22Rv1 (cell line): ENCODE measurements at regions not wholly inside any gene's neighbourhood (a gene's known extent, or its start where the extent isn't known, plus 50 kb on each side); places are given as distances from the start of the nearest gene placed in this dataset.

Experiments used
- ZFX ChIP-seq: fragments of 450-650 bp; IDR thresholded peaks from 2 replicates; pipeline ENCODE4 v1.6.1; 2017; ENCODE audit warnings: antibody characterized with exemption, borderline replicate concordance
- TF ChIP-seq, protein P1 (sequence below): fragments of 450-650 bp; IDR thresholded peaks from 2 replicates; pipeline ENCODE4 v1.5.1; 2017; ENCODE audit warnings: mild to moderate bottlenecking

DNA sequence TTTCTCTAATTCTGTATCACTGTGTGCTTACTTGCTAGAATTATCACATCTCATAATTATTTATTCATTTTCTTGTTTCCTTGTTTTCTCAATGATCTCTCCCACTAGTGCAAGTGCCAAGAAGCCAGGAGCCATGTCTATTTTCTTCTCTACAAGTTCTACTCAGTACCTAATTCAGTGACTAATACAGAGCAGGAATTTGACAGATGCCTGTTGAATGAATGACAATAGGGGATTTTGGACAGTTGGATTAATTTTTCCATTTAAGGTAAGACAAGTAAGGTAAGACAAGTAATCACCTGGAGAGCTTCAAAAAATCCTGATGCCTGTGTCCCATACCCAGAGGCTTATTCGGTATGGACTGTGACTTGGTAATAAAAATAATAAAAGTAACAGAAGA is 81.0 kb downstream of the EDN1 start:
- TF ChIP-seq, protein P1, sequence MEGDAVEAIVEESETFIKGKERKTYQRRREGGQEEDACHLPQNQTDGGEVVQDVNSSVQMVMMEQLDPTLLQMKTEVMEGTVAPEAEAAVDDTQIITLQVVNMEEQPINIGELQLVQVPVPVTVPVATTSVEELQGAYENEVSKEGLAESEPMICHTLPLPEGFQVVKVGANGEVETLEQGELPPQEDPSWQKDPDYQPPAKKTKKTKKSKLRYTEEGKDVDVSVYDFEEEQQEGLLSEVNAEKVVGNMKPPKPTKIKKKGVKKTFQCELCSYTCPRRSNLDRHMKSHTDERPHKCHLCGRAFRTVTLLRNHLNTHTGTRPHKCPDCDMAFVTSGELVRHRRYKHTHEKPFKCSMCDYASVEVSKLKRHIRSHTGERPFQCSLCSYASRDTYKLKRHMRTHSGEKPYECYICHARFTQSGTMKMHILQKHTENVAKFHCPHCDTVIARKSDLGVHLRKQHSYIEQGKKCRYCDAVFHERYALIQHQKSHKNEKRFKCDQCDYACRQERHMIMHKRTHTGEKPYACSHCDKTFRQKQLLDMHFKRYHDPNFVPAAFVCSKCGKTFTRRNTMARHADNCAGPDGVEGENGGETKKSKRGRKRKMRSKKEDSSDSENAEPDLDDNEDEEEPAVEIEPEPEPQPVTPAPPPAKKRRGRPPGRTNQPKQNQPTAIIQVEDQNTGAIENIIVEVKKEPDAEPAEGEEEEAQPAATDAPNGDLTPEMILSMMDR = no peak
- TF ChIP-seq ZFX = no peak
